GM23248 (cell line): ENCODE measurements at regions not wholly inside any gene's neighbourhood (a gene's known extent, or its start where the extent isn't known, plus 50 kb on each side); places are given as distances from the start of the nearest gene placed in this dataset.

Source experiments
- DNase-seq: peaks from one replicate; pipeline ENCODE4 v3.0.0-alpha.2; 2015
- H2AFZ ChIP-seq: fragments of 200-600 bp; sonication (generic); 2 replicates; pipeline ENCODE4 v1.6.1; 2016; ENCODE audit warnings: antibody characterized with exemption
- H3F3A ChIP-seq: fragments of 200-600 bp; sonication (generic); 2 replicates; pipeline ENCODE4 v1.6.1; 2016; ENCODE audit warnings: mild to moderate bottlenecking, antibody characterized with exemption, mixed run types; ENCODE audit not compliant: insufficient read depth
- H3K27ac ChIP-seq: fragments of 200-600 bp; sonication (generic); 2 replicates; pipeline ENCODE4 v1.5.1; 2016; ENCODE audit warnings: mild to moderate bottlenecking
- H3K27me3 ChIP-seq: fragments of 200-600 bp; sonication (generic); replicated peaks from 2 replicates; pipeline ENCODE4 v1.6.1; 2016; ENCODE audit warnings: mild to moderate bottlenecking; ENCODE audit not compliant: insufficient read depth
- H3K36me3 ChIP-seq: fragments of 200-600 bp; sonication (generic); 2 replicates; pipeline ENCODE4 v1.6.1; 2016; ENCODE audit warnings: low read depth, mild to moderate bottlenecking
- H3K4me1 ChIP-seq: fragments of 200-600 bp; sonication (generic); 2 replicates; pipeline ENCODE4 v1.6.1; 2016; ENCODE audit warnings: mild to moderate bottlenecking; ENCODE audit not compliant: insufficient read depth
- H3K4me2 ChIP-seq: fragments of 200-600 bp; sonication (generic); one replicate; pipeline ENCODE4 v1.6.1; 2016; ENCODE audit warnings: mild to moderate bottlenecking; ENCODE audit not compliant: unreplicated experiment
- H3K4me3 ChIP-seq: fragments of 200-600 bp; sonication (generic); 2 replicates; pipeline ENCODE4 v1.5.1; 2016; ENCODE audit warnings: mild to moderate bottlenecking
- H3K79me2 ChIP-seq: fragments of 200-600 bp; sonication (generic); 2 replicates; pipeline ENCODE4 v1.6.1; 2016; ENCODE audit warnings: mild to moderate bottlenecking; ENCODE audit not compliant: insufficient read depth
- H3K9ac ChIP-seq: fragments of 200-600 bp; sonication (generic); 2 replicates; pipeline ENCODE4 v1.6.1; 2016; ENCODE audit warnings: mild to moderate bottlenecking
- H3K9me2 ChIP-seq: fragments of 200-600 bp; sonication (generic); 2 replicates; pipeline ENCODE4 v1.6.1; 2016; ENCODE audit warnings: mixed run types, mild to moderate bottlenecking, moderate library complexity; ENCODE audit not compliant: insufficient read depth
- H3K9me3 ChIP-seq: fragments of 200-600 bp; sonication (generic); one replicate; pipeline ENCODE4 v1.6.1; 2017; ENCODE audit warnings: low read depth
- H4K20me1 ChIP-seq: fragments of 200-600 bp; sonication (generic); 2 replicates; pipeline ENCODE4 v1.6.0; 2016; ENCODE audit not compliant: insufficient read depth
- EZH2 ChIP-seq: fragments of 200-600 bp; sonication (generic); IDR thresholded peaks from 2 replicates; pipeline ENCODE4 v1.6.1; 2018; ENCODE audit warnings: antibody characterized with exemption, mild to moderate bottlenecking; ENCODE audit not compliant: insufficient read depth, poor library complexity, severe bottlenecking
- EZH2phosphoT487 ChIP-seq: fragments of 200-600 bp; sonication (generic); IDR thresholded peaks from 2 replicates; pipeline ENCODE4 v1.6.1; 2018; ENCODE audit warnings: antibody characterized with exemption, moderate library complexity, mild to moderate bottlenecking, low read depth; ENCODE audit not compliant: insufficient read depth
- WGBS, 2 experiments: methylation state at CpG; one replicate each; pipeline ENCODE4 v1.1.6; 2015 to 2017; ENCODE audit warnings: low lambda C conversion rate in 2 of 2, low coverage in 1 of 2; ENCODE audit errors: missing lambda C conversion rate in 2 of 2; 5-methylcytosine and 5-hydroxymethylcytosine counted together
- in situ Hi-C: fragments of 300-500 bp; cut with MboI; formaldehyde crosslinking; loops from 2 replicates; pipeline ENCODE4 v1.15.0; 2020

DNA sequence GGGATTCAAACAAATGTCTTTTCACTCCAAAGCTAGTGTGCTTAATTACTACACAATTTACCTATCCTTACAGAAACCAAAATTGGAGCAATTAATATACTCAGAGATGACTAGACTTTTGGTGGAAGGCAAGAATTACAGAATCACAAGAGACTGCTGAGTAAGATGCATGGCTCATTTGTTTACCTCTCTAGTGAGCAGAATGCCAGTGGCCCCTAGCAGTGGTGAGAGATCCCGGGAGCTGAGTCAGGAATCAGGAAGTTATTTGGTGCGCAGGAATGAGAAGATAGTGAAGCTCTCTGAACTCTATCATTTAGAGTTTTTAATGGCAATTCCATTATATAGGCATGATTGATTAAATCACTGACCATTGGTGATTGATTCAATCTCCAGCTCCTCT lies 188.9 kb upstream of the SESN3 start:
- 0% methylated on average over 2 of the region's 2 CpGs for WGBS, 2 experiments
- H3K27ac ChIP-seq = no peak overlapping the region
- H2AFZ ChIP-seq = no peak overlapping the region
- H4K20me1 ChIP-seq = no peaks in the 10 kb centered on the region
- TF ChIP-seq EZH2 (no peak), EZH2phosphoT487 (no peak)
- peak; percentile 94 for DNase-seq
- H3K79me2 ChIP-seq = no peaks in the 10 kb centered on the region
- no peak overlapping the region for H3K9ac ChIP-seq
- peak overlapping the region; percentile 20 for H3K4me2 ChIP-seq
- H3F3A ChIP-seq = peaks cover 13% of the 10 kb centered on the region
- H3K27me3 ChIP-seq = no peaks in the 10 kb centered on the region
- 0 out of 2 replicates have a peak, but pooled peaks cover 3% of the 10 kb centered on the region for H3K9me2 ChIP-seq
- H3K36me3 ChIP-seq = no peaks in the 10 kb centered on the region
- H3K9me3 ChIP-seq = no peaks in the 10 kb centered on the region
- H3K4me1 ChIP-seq = peaks cover 11% of the 10 kb centered on the region
- in situ Hi-C loops = no loop called here
- no peak overlapping the region for H3K4me3 ChIP-seq

DNA sequence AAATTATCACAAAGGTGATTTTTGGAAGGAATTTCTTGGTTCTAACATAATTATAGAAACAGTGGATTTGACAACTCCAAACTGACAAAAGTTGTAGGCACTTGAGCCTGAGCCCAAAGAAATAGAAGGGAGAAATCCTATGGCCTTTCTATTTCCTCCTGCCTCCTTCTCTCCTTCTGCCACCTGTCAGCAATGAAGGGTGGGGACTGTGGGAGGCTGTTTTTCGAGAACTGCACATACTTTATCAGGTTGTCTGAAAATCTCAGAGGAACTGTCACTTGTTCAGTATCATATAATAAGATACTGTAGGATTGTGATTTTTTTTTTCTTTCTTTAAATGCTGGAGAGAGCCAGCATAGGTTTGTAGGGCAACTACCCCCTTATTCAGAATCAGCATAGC lies 187.9 kb upstream of the SESN3 start:
- no peaks in the 10 kb centered on the region for H4K20me1 ChIP-seq
- no peaks in the 10 kb centered on the region for H3K79me2 ChIP-seq
- 100% methylated on average over 1 of the region's 1 CpG for WGBS, 2 experiments
- H2AFZ ChIP-seq = no peak overlapping the region
- peaks cover 13% of the 10 kb centered on the region for H3F3A ChIP-seq
- H3K4me2 ChIP-seq = no peak overlapping the region
- no peaks in the 10 kb centered on the region for H3K36me3 ChIP-seq
- H3K9ac ChIP-seq = no peak overlapping the region
- in situ Hi-C loops = no loop called here
- no peak for DNase-seq
- no peaks in the 10 kb centered on the region for H3K27me3 ChIP-seq
- H3K4me3 ChIP-seq = no peak overlapping the region
- no peak overlapping the region for H3K27ac ChIP-seq
- peaks cover 11% of the 10 kb centered on the region for H3K4me1 ChIP-seq
- H3K9me3 ChIP-seq = no peaks in the 10 kb centered on the region
- H3K9me2 ChIP-seq = 0 out of 2 replicates have a peak, but pooled peaks cover 3% of the 10 kb centered on the region
- no peak for TF ChIP-seq EZH2phosphoT487
- no peak for TF ChIP-seq EZH2

DNA sequence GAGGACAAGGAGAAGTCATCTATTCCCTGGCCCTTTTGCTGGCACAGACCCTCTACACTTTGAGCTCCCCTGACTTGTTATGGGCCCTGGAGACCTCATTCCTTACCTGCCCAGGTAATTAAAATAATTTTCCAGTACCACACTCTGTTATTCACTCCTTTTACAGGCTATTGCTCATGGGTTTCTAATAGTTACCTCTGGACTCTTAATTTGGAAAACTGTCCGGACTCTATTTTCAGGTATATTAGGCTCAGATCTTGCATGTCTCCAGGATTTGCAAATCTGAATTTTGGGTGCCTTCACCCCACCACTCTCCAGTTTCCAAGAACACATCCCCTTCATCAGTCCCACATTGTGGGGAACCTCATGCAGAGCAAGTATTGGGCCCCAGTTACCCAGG lies 186.8 kb upstream of the SESN3 start:
- Histone ChIP-seq H3K9me2 (0 out of 2 replicates have a peak, but pooled peaks cover 3% of the 10 kb centered on the region), H3K79me2 (no peaks in the 10 kb centered on the region), H2AFZ (no peak overlapping the region), H3K4me2 (no peak overlapping the region), H3K27ac (no peak overlapping the region), H3K9me3 (no peaks in the 10 kb centered on the region), H4K20me1 (no peaks in the 10 kb centered on the region), H3K36me3 (no peaks in the 10 kb centered on the region), H3K4me1 (peaks cover 11% of the 10 kb centered on the region), H3K27me3 (no peaks in the 10 kb centered on the region; the same call in 1 of the 2 replicates), H3K9ac (no peak overlapping the region), H3F3A (peaks cover 13% of the 10 kb centered on the region), H3K4me3 (no peak overlapping the region)
- no peak for DNase-seq
- TF ChIP-seq EZH2 (no peak), EZH2phosphoT487 (no peak)
- in situ Hi-C loops = no loop called here
- 96 to 100% methylated on average over 1 of the region's 1 CpG for WGBS, 2 experiments

DNA sequence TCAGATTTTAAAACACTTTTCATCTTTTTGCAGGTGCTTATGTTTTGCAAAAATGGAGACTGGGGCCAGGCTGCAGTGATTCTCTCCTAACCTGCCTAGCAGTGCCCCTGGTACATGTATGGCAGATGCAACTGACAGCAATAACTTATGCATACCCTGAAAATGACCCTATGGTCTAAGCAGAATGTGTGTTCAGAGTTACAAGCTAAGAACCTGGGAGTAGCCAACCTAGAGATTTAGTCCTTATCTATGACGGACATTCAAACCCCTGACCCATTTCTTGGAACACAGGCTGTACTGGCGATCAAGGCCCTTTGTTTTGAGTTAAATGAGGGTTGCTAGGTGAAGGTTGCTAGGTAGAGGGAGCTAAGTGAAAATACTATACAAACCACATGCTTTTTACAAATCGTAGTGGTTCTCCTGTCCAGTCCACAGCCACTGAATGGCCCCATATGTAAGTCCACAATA lies 184.9 kb upstream of the SESN3 start:
- TF ChIP-seq EZH2 (no peak), EZH2phosphoT487 (no peak)
- Histone ChIP-seq H3K9me3 (no peaks in the 10 kb centered on the region), H4K20me1 (no peaks in the 10 kb centered on the region), H3K4me2 (no peak overlapping the region), H3K79me2 (no peaks in the 10 kb centered on the region), H3K27ac (no peak overlapping the region), H3K4me1 (peaks cover 11% of the 10 kb centered on the region), H3K9ac (no peak overlapping the region), H3K36me3 (no peaks in the 10 kb centered on the region), H2AFZ (no peak overlapping the region), H3K4me3 (no peak overlapping the region), H3K27me3 (no peaks in the 10 kb centered on the region; the same call in 1 of the 2 replicates), H3F3A (peaks cover 13% of the 10 kb centered on the region), H3K9me2 (no peaks in the 10 kb centered on the region)
- no peak for DNase-seq
- in situ Hi-C loops = no loop called here
- WGBS, 2 experiments = 94 to 96% methylated on average over 3 of the region's 3 CpGs

DNA sequence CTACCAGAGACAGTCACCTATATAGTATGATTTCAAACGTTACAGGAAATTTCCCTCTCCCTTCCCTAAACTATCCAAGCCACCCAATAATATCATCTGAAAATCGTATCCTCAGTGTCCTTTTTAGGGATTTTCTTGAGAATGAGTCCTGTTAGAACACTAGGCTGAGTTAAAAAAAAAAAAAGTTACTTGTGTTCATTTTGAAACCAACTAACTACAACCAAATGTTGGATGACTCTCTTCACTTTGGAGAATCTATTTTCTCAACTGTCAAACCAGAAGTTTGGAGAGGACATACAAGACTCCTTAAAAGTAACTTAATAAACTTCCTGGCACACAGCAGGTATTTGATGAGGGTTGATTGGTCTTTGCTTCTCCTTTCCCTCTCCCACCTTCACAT lies 183.2 kb upstream of the SESN3 start:
- no peak for DNase-seq
- H3K79me2 ChIP-seq = no peaks in the 10 kb centered on the region
- no peaks in the 10 kb centered on the region; the same call in 1 of the 2 replicates for H3K27me3 ChIP-seq
- no peak overlapping the region for H2AFZ ChIP-seq
- H3K9me3 ChIP-seq = no peaks in the 10 kb centered on the region
- no peak overlapping the region for H3K27ac ChIP-seq
- no peak overlapping the region for H3K4me3 ChIP-seq
- no peak overlapping the region for H3K4me2 ChIP-seq
- H4K20me1 ChIP-seq = no peaks in the 10 kb centered on the region
- WGBS, 2 experiments = 23 to 25% methylated on average over 2 of the region's 2 CpGs
- no peaks in the 10 kb centered on the region for H3K4me1 ChIP-seq
- no peaks in the 10 kb centered on the region for H3K9me2 ChIP-seq
- H3K9ac ChIP-seq = no peak overlapping the region
- TF ChIP-seq EZH2 (no peak), EZH2phosphoT487 (no peak)
- H3K36me3 ChIP-seq = no peaks in the 10 kb centered on the region
- peaks cover 1% of the 10 kb centered on the region; the same call in 1 of the 2 replicates for H3F3A ChIP-seq
- in situ Hi-C loops = no loop called here
